A549 (cell line): ENCODE measurements at regions not wholly inside any gene's neighbourhood (a gene's known extent, or its start where the extent isn't known, plus 50 kb on each side); places are given as distances from the start of the nearest gene placed in this dataset.

Experiments used
- BHLHE40 ChIP-seq: IDR thresholded peaks from 2 replicates; pipeline ENCODE4 v1.6.1; 2012; ENCODE audit warnings: low read depth, low read length, inconsistent platforms
- CHD2 ChIP-seq: fragments of 150-350 bp; IDR thresholded peaks from 2 replicates; pipeline ENCODE4 v1.6.1; 2014; ENCODE audit warnings: low read length; ENCODE audit not compliant: partially characterized antibody
- CTCF ChIP-seq: fragments of >200 bp; sonication (Bioruptor Twin); formaldehyde crosslinking; IDR thresholded peaks from 3 replicates; pipeline ENCODE4 v1.5.1; 2016
- ELK1 ChIP-seq: fragments of 150-350 bp; IDR thresholded peaks from 2 replicates; pipeline ENCODE4 v1.6.1; 2014; ENCODE audit warnings: low read depth, mild to moderate bottlenecking, low read length
- JUNB ChIP-seq: fragments of >200 bp; sonication (Bioruptor Twin); formaldehyde crosslinking; IDR thresholded peaks from 2 replicates; pipeline ENCODE4 v1.6.1; 2016
- MAFK ChIP-seq: fragments of 450-650 bp; IDR thresholded peaks from 2 replicates; pipeline ENCODE4 v1.6.1; 2014; ENCODE audit not compliant: partially characterized antibody
- MAX ChIP-seq: IDR thresholded peaks from 2 replicates; pipeline ENCODE4 v1.6.1; 2012
- MAZ ChIP-seq: fragments of 150-350 bp; IDR thresholded peaks from 2 replicates; pipeline ENCODE4 v1.6.1; 2014; ENCODE audit warnings: antibody characterized with exemption, low read depth, low read length, borderline replicate concordance
- POLR2A ChIP-seq: IDR thresholded peaks from 2 replicates; pipeline ENCODE4 v1.6.1; 2012; ENCODE audit warnings: mild to moderate bottlenecking, low read length
- RAD21 ChIP-seq, 2 experiments: fragments of >200 bp in 1 of 2; sonication (Bioruptor Twin) in 1 of 2; formaldehyde crosslinking in 1 of 2; IDR thresholded peaks in 1 of 2; conservative IDR thresholded peaks in 1 of 2; 2 replicates in 1 of 2; 3 replicates in 1 of 2; pipeline ENCODE4 v1.6.1; 2012 to 2018; ENCODE audit warnings: inconsistent platforms in 1 of 2
- RARB ChIP-seq: fragments of 250-450 bp; sonication (Bioruptor Pico); IDR thresholded peaks from 2 replicates; pipeline ENCODE4 v1.8.0; 2021; ENCODE audit warnings: mild to moderate bottlenecking, moderate library complexity
- REST ChIP-seq: fragments of 200-600 bp; sonication (generic); IDR thresholded peaks from 2 replicates; pipeline ENCODE4 v1.6.1; 2016; ENCODE audit warnings: antibody characterized with exemption, mild to moderate bottlenecking, moderate library complexity
- RNF2 ChIP-seq: fragments of 200-600 bp; sonication (generic); IDR thresholded peaks from 2 replicates; pipeline ENCODE4 v1.6.1; 2016; ENCODE audit warnings: low read depth, mild to moderate bottlenecking, antibody characterized with exemption, moderate library complexity, borderline replicate concordance

- TF ChIP-seq POLR2A (no peak), CTCF (no peak), JUNB (no peak), RARB (no peak), MAFK (peak; percentile 89), ELK1 (no peak), BHLHE40 (no peak), REST (no peak), RAD21 (conservative IDR thresholded peaks at IDR 0.05 in 1 of 2, IDR thresholded peaks at IDR 0.05 in 1 of 2) (no peak), RNF2 (no peak), CHD2 (no peak), MAX (no peak), MAZ (no peak)
Measured at GRCh38 chr9:104300124-104300523, 203.9 kb upstream of the OR13F1 start.
